Transverse colon (tissue), 4 donors: ENCODE measurements at regions not wholly inside any gene's neighbourhood (a gene's known extent, or its start where the extent isn't known, plus 50 kb on each side); places are given as distances from the start of the nearest gene placed in this dataset.

Experiments
- DNase-seq: peaks from one replicate; pipeline ENCODE4 v3.0.0-alpha.2; 2019
- H3K27ac ChIP-seq, 4 donors: fragments of 200-600 bp; sonication (generic); 2 replicates each; pipeline ENCODE4 v1.5.1; 2016 to 2018; ENCODE audit warnings: inconsistent platforms in 4 of 4
- H3K27me3 ChIP-seq: fragments of 200-600 bp; sonication (generic); 2 replicates; pipeline ENCODE4 v1.5.1; 2017; ENCODE audit warnings: inconsistent platforms
- H3K36me3 ChIP-seq, 4 donors: fragments of 200-600 bp; sonication (generic); 2 replicates each; pipeline ENCODE4 v1.5.1; 2017 to 2019; ENCODE audit warnings: inconsistent platforms in 4 of 4
- H3K4me1 ChIP-seq, 4 donors: fragments of 200-600 bp; sonication (generic); 2 replicates each; pipeline ENCODE4 v1.5.1; 2017 to 2020; ENCODE audit warnings: inconsistent platforms in 4 of 4
- H3K4me3 ChIP-seq, 4 donors: fragments of 200-600 bp; sonication (generic); 1 replicate in 1 of 4; 2 replicates in 3 of 4; pipeline versions ENCODE4 v1.5.1 to v1.6.1; 2017 to 2019; ENCODE audit warnings: inconsistent platforms in 4 of 4
- H3K9me3 ChIP-seq, 2 donors: fragments of 200-600 bp; sonication (generic); 2 replicates each; pipeline ENCODE4 v1.5.1; 2017 to 2019; ENCODE audit warnings: inconsistent platforms in 2 of 2
- CTCF ChIP-seq, 5 experiments: fragments of 200-600 bp in 3 of 5; fragments of 450-650 bp in 2 of 5; sonication (generic) in 3 of 5; IDR thresholded peaks; 1 replicate in 2 of 5; 2 replicates in 3 of 5; pipeline ENCODE4 v1.5.1; 2016 to 2017; ENCODE audit warnings: antibody characterized with exemption in 5 of 5, inconsistent platforms in 3 of 5, mild to moderate bottlenecking in 2 of 5, moderate library complexity in 1 of 5
- EP300 ChIP-seq: sonication (generic); formaldehyde crosslinking; IDR thresholded peaks from one replicate; pipeline ENCODE4 v1.6.1; 2017; ENCODE audit warnings: antibody characterized with exemption, low read depth
- POLR2A ChIP-seq: fragments of 450-650 bp; IDR thresholded peaks from one replicate; pipeline ENCODE4 v1.6.1; 2016; ENCODE audit warnings: antibody characterized with exemption, mild to moderate bottlenecking, moderate library complexity
- POLR2AphosphoS5 ChIP-seq, 3 donors: sonication (generic); formaldehyde crosslinking; IDR thresholded peaks; one replicate each; pipeline ENCODE4 v1.6.1; 2016; ENCODE audit warnings: antibody characterized with exemption in 3 of 3
- WGBS, 2 donors: methylation state at CpG; one replicate each; pipeline ENCODE4 v1.1.5; 2018; ENCODE audit warnings: low coverage in 1 of 2; 5-methylcytosine and 5-hydroxymethylcytosine counted together
- in situ Hi-C, 4 donors: fragments of 200-750 bp; cut with MboI; loops; one replicate each; pipeline versions ENCODE4 v1.15.0 to v1.15.1; 2017; ENCODE audit warnings: low sequenced_read_pairs in 3 of 4, low pct_ligation_motif_present in 1 of 4, low pct_unique_long_range_greater_than_20kb in 1 of 4
- intact Hi-C: fragments of 100-400 bp; cut with DNase I; formaldehyde crosslinking; loops from one replicate; pipeline ENCODE4 v1.15.1; 2023; ENCODE audit warnings: low total_unique reads

GRCh38 chrX:112512509-112512908 is 167.2 kb downstream of the LHFPL1 start:
- intact Hi-C loops (no loop called here), in situ Hi-C loops (no loop called here)

GRCh38 chrX:112510629-112511028 is 169.1 kb downstream of the LHFPL1 start:
- no peak for DNase-seq
- Histone ChIP-seq H3K4me1 (no peaks in the 10 kb centered on the region), H3K9me3 (no peaks in the 10 kb centered on the region), H3K4me3 (no peak overlapping the region), H3K36me3 (no peaks in the 10 kb centered on the region), H3K27me3 (no peaks in the 10 kb centered on the region), H3K27ac (no peak overlapping the region)
- TF ChIP-seq CTCF (IDR thresholded peaks at IDR 0.05) (no peak), POLR2AphosphoS5 (IDR thresholded peaks at IDR 0.05) (no peak), POLR2A (no peak), EP300 (no peak)
- in situ Hi-C loops (no loop called here), intact Hi-C loops (no loop called here)
- 67 to 90% methylated on average over 2 to 3 of the region's 3 CpGs for WGBS, 2 donors

More at GRCh38 chrX:112512509-112512908, 167.2 kb downstream of the LHFPL1 start:
- DNase-seq, result no peak
- no peak for TF ChIP-seq POLR2A
- TF ChIP-seq CTCF (IDR thresholded peaks at IDR 0.05), result no peak
- TF ChIP-seq EP300, result no peak
- no peaks in the 10 kb centered on the region for H3K36me3 ChIP-seq
- H3K9me3 ChIP-seq, result no peaks in the 10 kb centered on the region
- no peaks in the 10 kb centered on the region for H3K4me1 ChIP-seq
- WGBS, 2 donors, result 53% methylated on average over 3 of the region's 3 CpGs; no CpG with 5 or more reads in 1 of the 2 donors
- no peak overlapping the region for H3K27ac ChIP-seq
- H3K27me3 ChIP-seq, result no peaks in the 10 kb centered on the region
- no peak overlapping the region for H3K4me3 ChIP-seq

- intact Hi-C loops (no loop called here), in situ Hi-C loops (no loop called here)
- Histone ChIP-seq H3K4me3 (no peak overlapping the region), H3K27ac (no peak overlapping the region), H3K27me3 (no peaks in the 10 kb centered on the region), H3K9me3 (no peaks in the 10 kb centered on the region), H3K4me1 (no peaks in the 10 kb centered on the region), H3K36me3 (no peaks in the 10 kb centered on the region)
- 87 to 90% methylated on average over 1 to 2 of the region's 2 CpGs for WGBS, 2 donors
- TF ChIP-seq POLR2AphosphoS5 (IDR thresholded peaks at IDR 0.05), result no peak
- TF ChIP-seq CTCF (IDR thresholded peaks at IDR 0.05), result no peak
- TF ChIP-seq EP300, result no peak
- TF ChIP-seq POLR2A, result no peak
- no peak for DNase-seq
Measured at GRCh38 chrX:112477653-112478052, 202.1 kb downstream of the LHFPL1 start.

- WGBS, 2 donors, result 65% methylated on average over 3 of the region's 3 CpGs; no CpG with 5 or more reads in 1 of the 2 donors
- Histone ChIP-seq H3K4me1 (no peaks in the 10 kb centered on the region), H3K27me3 (no peaks in the 10 kb centered on the region), H3K4me3 (no peak overlapping the region), H3K9me3 (no peaks in the 10 kb centered on the region), H3K27ac (no peak overlapping the region), H3K36me3 (no peaks in the 10 kb centered on the region)
- no peak for DNase-seq
- in situ Hi-C loops, result no loop called here
- intact Hi-C loops, result no loop called here
- TF ChIP-seq POLR2AphosphoS5 (IDR thresholded peaks at IDR 0.05) (no peak), CTCF (IDR thresholded peaks at IDR 0.05) (no peak), POLR2A (no peak), EP300 (no peak)
Measured at GRCh38 chrX:112473654-112474053, 206.1 kb downstream of the LHFPL1 start.
